Activated CD4-positive, alpha-beta T cell treated with anti-CD3 and anti-CD28 coated beads for 36 hours (primary cell): ENCODE measurements at regions not wholly inside any gene's neighbourhood (a gene's known extent, or its start where the extent isn't known, plus 50 kb on each side); places are given as distances from the start of the nearest gene placed in this dataset.

Experiments
- ATAC-seq: fragments of 200-7000 bp; cut with Tn5 transposase; one replicate; pipeline ENCODE4 v1.10.0; 2021; ENCODE audit warnings: mild to moderate bottlenecking, moderate library complexity
- CTCF ChIA-PET: fragments of 350-600 bp; sonication (Branson Sonifier 250); formaldehyde crosslinking; loops from one replicate; lab custom pipeline; 2021; ENCODE audit warnings: antibody characterized with exemption; lab: Charles Lee
- POLR2A ChIA-PET: fragments of 350-600 bp; sonication (Branson Sonifier 250); formaldehyde crosslinking; loops from one replicate; lab custom pipeline; 2021; ENCODE audit warnings: antibody characterized with exemption, inconsistent platforms; lab: Charles Lee
- DNase-seq: peaks from one replicate; pipeline ENCODE4 v3.0.0-alpha.2; 2020
- H3K27ac Mint-ChIP-seq: one replicate; pipeline ENCODE4 v1.8.0; 2021; ENCODE audit warnings: mixed read lengths
- H3K27me3 Mint-ChIP-seq: one replicate; pipeline ENCODE4 v1.8.0; 2021; ENCODE audit warnings: mixed read lengths
- H3K36me3 Mint-ChIP-seq: one replicate; pipeline ENCODE4 v1.8.0; 2021; ENCODE audit warnings: low read depth, mixed read lengths
- H3K4me1 Mint-ChIP-seq: one replicate; pipeline ENCODE4 v1.8.0; 2021; ENCODE audit warnings: mixed read lengths
- H3K4me3 Mint-ChIP-seq: one replicate; pipeline ENCODE4 v1.8.0; 2021; ENCODE audit warnings: mild to moderate bottlenecking, moderate library complexity, mixed read lengths
- H3K9me3 Mint-ChIP-seq: one replicate; pipeline ENCODE4 v1.8.0; 2021; ENCODE audit warnings: low read depth, mixed read lengths
- intact Hi-C, 2 experiments: fragments of 100-400 bp; cut with DNase I in 1 of 2; cut with micrococcal nuclease in 1 of 2; formaldehyde crosslinking; loops; one replicate each; pipeline versions ENCODE4 v1.14.2 to v1.15.1; 2022 to 2024; cut with DNase I, micrococcal nuclease

- no peak for ATAC-seq
- POLR2A ChIA-PET = no interaction called here
- DNase-seq = no peak
- Mint-ChIP-seq H3K4me1 (peaks cover 5% of the 10 kb centered on the region), H3K27me3 (no peaks in the 10 kb centered on the region), H3K27ac (no peak overlapping the region), H3K9me3 (no peaks in the 10 kb centered on the region), H3K36me3 (no peaks in the 10 kb centered on the region), H3K4me3 (no peak overlapping the region)
- intact Hi-C loops = no loop called here
- CTCF ChIA-PET = interaction anchor here (1.8 kb wide), 1 partner anchor 10 kb away, joined by 5 read pairs; no protein-coding TSS in a partner anchor
Observed at GRCh38 chr2:147646818-147647468, 197.9 kb upstream of the ACVR2A start.

- intact Hi-C loops = no loop called here
Observed at GRCh38 chr2:147644491-147644890, 200.3 kb upstream of the ACVR2A start.

GRCh38 chr2:147642765-147643164 is 202.1 kb upstream of the ACVR2A start:
- H3K27ac Mint-ChIP-seq = no peak overlapping the region
- ATAC-seq = no peak
- no peaks in the 10 kb centered on the region for H3K27me3 Mint-ChIP-seq
- no peaks in the 10 kb centered on the region for H3K36me3 Mint-ChIP-seq
- H3K4me1 Mint-ChIP-seq = peaks cover 12% of the 10 kb centered on the region
- no peaks in the 10 kb centered on the region for H3K9me3 Mint-ChIP-seq
- ChIA-PET CTCF (interaction anchor here (1.2 kb wide), 1 partner anchor 122 kb away, joined by 3 read pairs; no protein-coding TSS in a partner anchor), POLR2A (no interaction called here)
- no peak overlapping the region for H3K4me3 Mint-ChIP-seq
- intact Hi-C loops = no loop called here
- no peak for DNase-seq

More at GRCh38 chr2:147644491-147644890, 200.3 kb upstream of the ACVR2A start:
- ChIA-PET CTCF (no interaction called here), POLR2A (no interaction called here)
- Mint-ChIP-seq H3K4me1 (peaks cover 7% of the 10 kb centered on the region), H3K36me3 (no peaks in the 10 kb centered on the region), H3K27ac (no peak overlapping the region), H3K27me3 (no peaks in the 10 kb centered on the region), H3K4me3 (no peak overlapping the region), H3K9me3 (no peaks in the 10 kb centered on the region)
- DNase-seq (no peak), ATAC-seq (no peak)

- no peaks in the 10 kb centered on the region for H3K36me3 Mint-ChIP-seq
- POLR2A ChIA-PET = no interaction called here
- H3K4me3 Mint-ChIP-seq = no peak overlapping the region
- DNase-seq (no peak), ATAC-seq (no peak)
- H3K9me3 Mint-ChIP-seq = no peaks in the 10 kb centered on the region
- no peaks in the 10 kb centered on the region for H3K27me3 Mint-ChIP-seq
- CTCF ChIA-PET = interaction anchor here (1.2 kb wide), 1 partner anchor 121 kb away, joined by 3 read pairs; no protein-coding TSS in a partner anchor
- H3K4me1 Mint-ChIP-seq = peaks cover 15% of the 10 kb centered on the region
- intact Hi-C loops = no loop called here
- H3K27ac Mint-ChIP-seq = no peak overlapping the region
Observed at GRCh38 chr2:147641651-147642050, 203.2 kb upstream of the ACVR2A start.

GRCh38 chr2:147639891-147640290 is 204.9 kb upstream of the ACVR2A start:
- CTCF ChIA-PET = interaction anchor here (0.7 to 1.0 kb wide), 2 partner anchors 102 to 1074 kb away, joined by 3 read pairs; no protein-coding TSS in a partner anchor
- DNase-seq (no peak), ATAC-seq (peak; percentile 51)
- H3K27ac Mint-ChIP-seq = no peak overlapping the region
- H3K4me1 Mint-ChIP-seq = peaks cover 17% of the 10 kb centered on the region
- no peaks in the 10 kb centered on the region for H3K9me3 Mint-ChIP-seq
- POLR2A ChIA-PET = no interaction called here
- intact Hi-C loops = loop anchor here in 1 of 2 experiments (10.0 kb wide), 1 partner anchor 205 kb away; the partner anchor contains the start of gene ACVR2A
- H3K36me3 Mint-ChIP-seq = no peaks in the 10 kb centered on the region
- H3K4me3 Mint-ChIP-seq = no peak overlapping the region
- H3K27me3 Mint-ChIP-seq = no peaks in the 10 kb centered on the region

GRCh38 chr2:147639386-147639785 is 205.4 kb upstream of the ACVR2A start:
- H3K9me3 Mint-ChIP-seq = no peaks in the 10 kb centered on the region
- ChIA-PET POLR2A (no interaction called here), CTCF (interaction anchor here (0.7 kb wide), 1 partner anchor 1074 kb away, joined by 3 read pairs; no protein-coding TSS in a partner anchor)
- H3K36me3 Mint-ChIP-seq = no peaks in the 10 kb centered on the region
- intact Hi-C loops = loop anchor here in 1 of 2 experiments (10.0 kb wide), 1 partner anchor 205 kb away; the partner anchor contains the start of gene ACVR2A
- H3K27me3 Mint-ChIP-seq = no peaks in the 10 kb centered on the region
- no peak for DNase-seq
- no peak for ATAC-seq
- H3K4me3 Mint-ChIP-seq = no peak overlapping the region
- H3K27ac Mint-ChIP-seq = no peak overlapping the region
- H3K4me1 Mint-ChIP-seq = peaks cover 17% of the 10 kb centered on the region

GRCh38 chr2:147636886-147637285 is 207.9 kb upstream of the ACVR2A start:
- ATAC-seq = no peak
- Mint-ChIP-seq H3K4me3 (no peak overlapping the region), H3K36me3 (no peaks in the 10 kb centered on the region), H3K27ac (no peak overlapping the region), H3K27me3 (no peaks in the 10 kb centered on the region), H3K4me1 (peaks cover 22% of the 10 kb centered on the region), H3K9me3 (peaks cover under 1% of the 10 kb centered on the region)
- intact Hi-C loops = loop anchor here in 1 of 2 experiments (10.0 kb wide), 1 partner anchor 208 kb away; the partner anchor contains the start of gene ACVR2A
- DNase-seq = no peak
- ChIA-PET CTCF (interaction anchor here (1.0 kb wide), 1 partner anchor 11 kb away, joined by 5 read pairs; no protein-coding TSS in a partner anchor), POLR2A (no interaction called here)

- POLR2A ChIA-PET = no interaction called here
- intact Hi-C loops = loop anchor here in 1 of 2 experiments (10.0 kb wide), 1 partner anchor 208 kb away; the partner anchor contains the start of gene ACVR2A
- H3K4me1 Mint-ChIP-seq = peaks cover 27% of the 10 kb centered on the region
- H3K36me3 Mint-ChIP-seq = no peaks in the 10 kb centered on the region
- no peaks in the 10 kb centered on the region for H3K27me3 Mint-ChIP-seq
- CTCF ChIA-PET = interaction anchor here (1.0 kb wide), 1 partner anchor 11 kb away, joined by 5 read pairs; no protein-coding TSS in a partner anchor
- DNase-seq (no peak), ATAC-seq (no peak)
- H3K9me3 Mint-ChIP-seq = peaks cover 2% of the 10 kb centered on the region
- no peak overlapping the region for H3K27ac Mint-ChIP-seq
- no peak overlapping the region for H3K4me3 Mint-ChIP-seq
Observed at GRCh38 chr2:147636238-147636882, 208.5 kb upstream of the ACVR2A start.

- ATAC-seq = no peak
- H3K4me3 Mint-ChIP-seq = no peak overlapping the region
- no peaks in the 10 kb centered on the region for H3K27me3 Mint-ChIP-seq
- DNase-seq = no peak
- ChIA-PET POLR2A (no interaction called here), CTCF (interaction anchor here (0.8 kb wide), 1 partner anchor 11 kb away, joined by 3 read pairs; no protein-coding TSS in a partner anchor)
- no peak overlapping the region for H3K27ac Mint-ChIP-seq
- intact Hi-C loops = loop anchor here (1.0 to 10.0 kb wide), 2 partner anchors 28 to 210 kb away; partner anchors contain the start of gene ACVR2A (in 1 of the 2)
- peaks cover 38% of the 10 kb centered on the region for H3K4me1 Mint-ChIP-seq
- no peaks in the 10 kb centered on the region for H3K36me3 Mint-ChIP-seq
- H3K9me3 Mint-ChIP-seq = peaks cover 2% of the 10 kb centered on the region
Observed at GRCh38 chr2:147634826-147635225, 210.0 kb upstream of the ACVR2A start.

- CTCF ChIA-PET = no interaction called here
- Mint-ChIP-seq H3K27ac (no peak overlapping the region), H3K27me3 (no peaks in the 10 kb centered on the region), H3K4me3 (no peak overlapping the region), H3K4me1 (peaks cover 52% of the 10 kb centered on the region), H3K9me3 (peaks cover 2% of the 10 kb centered on the region), H3K36me3 (no peaks in the 10 kb centered on the region)
- POLR2A ChIA-PET = no interaction called here
- DNase-seq = no peak
- no peak for ATAC-seq
- intact Hi-C loops = loop anchor here in 1 of 2 experiments (10.0 kb wide), 1 partner anchor 213 kb away; the partner anchor contains the start of gene ACVR2A
Observed at GRCh38 chr2:147632198-147632597, 212.6 kb upstream of the ACVR2A start.

GRCh38 chr2:147631294-147631693 is 213.5 kb upstream of the ACVR2A start:
- CTCF ChIA-PET = no interaction called here
- Mint-ChIP-seq H3K4me3 (no peak overlapping the region), H3K4me1 (peaks cover 50% of the 10 kb centered on the region), H3K36me3 (no peaks in the 10 kb centered on the region), H3K27me3 (no peaks in the 10 kb centered on the region), H3K27ac (peak overlapping the region; percentile 69), H3K9me3 (peaks cover 2% of the 10 kb centered on the region)
- POLR2A ChIA-PET = no interaction called here
- no peak for DNase-seq
- intact Hi-C loops = loop anchor here (2.0 to 10.0 kb wide), 3 partner anchors 32 to 214 kb away; partner anchors contain the start of gene ACVR2A (in 2 of the 2)
- ATAC-seq = no peak
